ENCODE measurements at regions not wholly inside any gene's neighbourhood (a gene's known extent, or its start where the extent isn't known, plus 50 kb on each side); places are given as distances from the start of the nearest gene placed in this dataset.

- no peak overlapping the region for H3K27ac ChIP-seq (ENCODE audit: low read length)
- H4K20me1 ChIP-seq (ENCODE audit: insufficient read depth, low read length): no peaks in the 10 kb centered on the region
- no peaks in the 10 kb centered on the region for H3F3A ChIP-seq (ENCODE audit: insufficient read depth, low read length)
- no peaks in the 10 kb centered on the region for H3K9me2 ChIP-seq (replicated peaks; ENCODE audit: insufficient read depth, low read length)
- H3K36me3 ChIP-seq (replicated peaks; ENCODE audit: insufficient read depth, low read length): no peaks in the 10 kb centered on the region
- H3K9ac ChIP-seq (ENCODE audit: low read length): no peak overlapping the region
- no peaks in the 10 kb centered on the region for H3K27me3 ChIP-seq (replicated peaks; ENCODE audit: insufficient read depth, low read length)
- no peaks in the 10 kb centered on the region for H3K9me3 ChIP-seq (replicated peaks; ENCODE audit: insufficient read depth, low read length)
- no peak overlapping the region for H3K4me3 ChIP-seq (ENCODE audit: low read length)
- no peak for TF ChIP-seq EZH2 (optimal IDR thresholded peaks at IDR 0.05; ENCODE audit: low read depth, low read length)
- TF ChIP-seq EZH2phosphoT487 (IDR thresholded peaks at IDR 0.05; ENCODE audit: low read length): no peak
- TF ChIP-seq, protein P1, sequence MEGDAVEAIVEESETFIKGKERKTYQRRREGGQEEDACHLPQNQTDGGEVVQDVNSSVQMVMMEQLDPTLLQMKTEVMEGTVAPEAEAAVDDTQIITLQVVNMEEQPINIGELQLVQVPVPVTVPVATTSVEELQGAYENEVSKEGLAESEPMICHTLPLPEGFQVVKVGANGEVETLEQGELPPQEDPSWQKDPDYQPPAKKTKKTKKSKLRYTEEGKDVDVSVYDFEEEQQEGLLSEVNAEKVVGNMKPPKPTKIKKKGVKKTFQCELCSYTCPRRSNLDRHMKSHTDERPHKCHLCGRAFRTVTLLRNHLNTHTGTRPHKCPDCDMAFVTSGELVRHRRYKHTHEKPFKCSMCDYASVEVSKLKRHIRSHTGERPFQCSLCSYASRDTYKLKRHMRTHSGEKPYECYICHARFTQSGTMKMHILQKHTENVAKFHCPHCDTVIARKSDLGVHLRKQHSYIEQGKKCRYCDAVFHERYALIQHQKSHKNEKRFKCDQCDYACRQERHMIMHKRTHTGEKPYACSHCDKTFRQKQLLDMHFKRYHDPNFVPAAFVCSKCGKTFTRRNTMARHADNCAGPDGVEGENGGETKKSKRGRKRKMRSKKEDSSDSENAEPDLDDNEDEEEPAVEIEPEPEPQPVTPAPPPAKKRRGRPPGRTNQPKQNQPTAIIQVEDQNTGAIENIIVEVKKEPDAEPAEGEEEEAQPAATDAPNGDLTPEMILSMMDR (IDR thresholded peaks at IDR 0.05; ENCODE audit: low read length): no peak
- no peak for DNase-seq
- H3K4me2 ChIP-seq (ENCODE audit: low read depth, low read length): no peak overlapping the region
- H3K4me1 ChIP-seq (ENCODE audit: low read length): no peaks in the 10 kb centered on the region
- no peaks in the 10 kb centered on the region for H3K79me2 ChIP-seq (ENCODE audit: low read length)
- no peak overlapping the region for H2AFZ ChIP-seq (ENCODE audit: low read length)
Observed at GRCh38 chr2:167860082-167860481, 387.3 kb downstream of the STK39 start.

DNA sequence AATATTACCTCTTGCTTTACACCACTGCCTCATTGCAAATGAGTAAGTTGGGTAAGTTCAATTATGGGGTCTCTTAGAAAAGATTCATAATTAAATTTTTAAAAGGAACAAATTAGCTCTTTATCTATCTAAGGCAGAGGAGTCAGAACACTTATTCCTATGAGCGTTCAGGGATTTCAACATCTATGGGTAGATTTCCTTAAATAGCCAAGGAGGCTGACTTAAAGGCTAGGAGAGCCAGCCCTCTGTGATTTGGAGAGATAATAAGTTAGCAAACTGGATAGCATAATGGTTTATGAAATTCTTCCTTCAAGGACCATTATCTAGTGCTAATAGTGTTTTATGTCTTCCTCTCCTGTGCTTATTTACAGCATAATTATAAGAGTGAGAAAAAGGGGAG lies 387.7 kb downstream of the STK39 start:
- no peaks in the 10 kb centered on the region for H3K36me3 ChIP-seq (replicated peaks; ENCODE audit: insufficient read depth, low read length)
- H3K79me2 ChIP-seq (ENCODE audit: low read length): no peaks in the 10 kb centered on the region
- H3K9ac ChIP-seq (ENCODE audit: low read length): no peak overlapping the region
- H3K9me2 ChIP-seq (replicated peaks; ENCODE audit: insufficient read depth, low read length): no peaks in the 10 kb centered on the region
- H3K4me2 ChIP-seq (ENCODE audit: low read depth, low read length): no peak overlapping the region
- no peaks in the 10 kb centered on the region for H3K4me1 ChIP-seq (ENCODE audit: low read length)
- no peak for DNase-seq
- H2AFZ ChIP-seq (ENCODE audit: low read length): no peak overlapping the region
- no peak for TF ChIP-seq EZH2 (optimal IDR thresholded peaks at IDR 0.05; ENCODE audit: low read depth, low read length)
- TF ChIP-seq, protein P1 (IDR thresholded peaks at IDR 0.05; ENCODE audit: low read length): no peak
- no peak for TF ChIP-seq EZH2phosphoT487 (IDR thresholded peaks at IDR 0.05; ENCODE audit: low read length)
- H3K4me3 ChIP-seq (ENCODE audit: low read length): no peak overlapping the region
- H3K9me3 ChIP-seq (replicated peaks; ENCODE audit: insufficient read depth, low read length): no peaks in the 10 kb centered on the region
- H3K27ac ChIP-seq (ENCODE audit: low read length): no peak overlapping the region
- H3F3A ChIP-seq (ENCODE audit: insufficient read depth, low read length): no peaks in the 10 kb centered on the region
- no peaks in the 10 kb centered on the region for H3K27me3 ChIP-seq (replicated peaks; ENCODE audit: insufficient read depth, low read length)
- no peaks in the 10 kb centered on the region for H4K20me1 ChIP-seq (ENCODE audit: insufficient read depth, low read length)

DNA sequence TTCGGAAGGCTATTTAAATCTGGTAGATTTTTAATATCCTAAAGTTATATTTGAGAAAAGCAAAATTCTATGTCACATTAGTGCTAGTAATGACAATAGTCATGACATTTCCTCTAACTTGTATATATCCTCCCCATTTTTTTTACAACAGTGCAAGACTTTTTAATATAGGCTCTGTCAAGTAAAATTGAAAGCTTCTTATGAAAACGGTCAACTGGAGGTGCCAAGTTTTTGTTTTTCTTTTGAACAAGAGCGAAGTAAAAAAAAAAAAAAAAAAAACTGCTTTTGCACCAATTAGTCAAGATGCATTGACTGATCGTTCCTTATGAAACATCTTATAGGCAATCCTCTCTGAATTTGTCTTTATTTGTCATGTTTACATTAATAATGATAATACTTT lies 389.3 kb downstream of the STK39 start:
- Histone ChIP-seq H3K36me3 (replicated peaks; ENCODE audit: insufficient read depth, low read length) (no peaks in the 10 kb centered on the region), H3K27ac (ENCODE audit: low read length) (no peak overlapping the region), H3K9me3 (replicated peaks; ENCODE audit: insufficient read depth, low read length) (no peaks in the 10 kb centered on the region), H3F3A (ENCODE audit: insufficient read depth, low read length) (no peaks in the 10 kb centered on the region), H2AFZ (ENCODE audit: low read length) (no peak overlapping the region), H3K9me2 (replicated peaks; ENCODE audit: insufficient read depth, low read length) (no peaks in the 10 kb centered on the region), H3K4me1 (ENCODE audit: low read length) (no peaks in the 10 kb centered on the region), H3K79me2 (ENCODE audit: low read length) (no peaks in the 10 kb centered on the region), H3K4me2 (ENCODE audit: low read depth, low read length) (no peak overlapping the region), H3K9ac (ENCODE audit: low read length) (no peak overlapping the region), H4K20me1 (ENCODE audit: insufficient read depth, low read length) (no peaks in the 10 kb centered on the region), H3K27me3 (replicated peaks; ENCODE audit: insufficient read depth, low read length) (no peaks in the 10 kb centered on the region), H3K4me3 (ENCODE audit: low read length) (no peak overlapping the region)
- no peak for DNase-seq
- TF ChIP-seq, protein P1 (IDR thresholded peaks at IDR 0.05; ENCODE audit: low read length): no peak
- TF ChIP-seq EZH2phosphoT487 (IDR thresholded peaks at IDR 0.05; ENCODE audit: low read length) (no peak), EZH2 (optimal IDR thresholded peaks at IDR 0.05; ENCODE audit: low read depth, low read length) (no peak)

All from MM.1S (cell line).